ENCODE measurements at regions not wholly inside any gene's neighbourhood (a gene's known extent, or its start where the extent isn't known, plus 50 kb on each side); places are given as distances from the start of the nearest gene placed in this dataset.

- FAIRE-seq (no peak), DNase-seq (no peak), ATAC-seq (no peak)
- Histone ChIP-seq H3K27ac (no peak overlapping the region), H3K36me3 (no peaks in the 10 kb centered on the region), H3K4me3 (no peak overlapping the region), H3K27me3 (no peaks in the 10 kb centered on the region), H3K4me1 (no peaks in the 10 kb centered on the region), H3K9me3 (no peaks in the 10 kb centered on the region)
- no peak for TF ChIP-seq CTCF (IDR thresholded peaks at IDR 0.05)
- intact Hi-C loops (cut with DNase I) = no loop called here
- WGBS, 2 donors = 7 to 21% methylated on average over 1 of the region's 1 CpG
Observed at GRCh38 chr3:181050738-181051137, 61.2 kb upstream of the DNAJC19 start.

GRCh38 chr3:181040030-181040429, 50.5 kb upstream of the DNAJC19 start:
- intact Hi-C loops (cut with DNase I) = no loop called here
- FAIRE-seq = no peak
- Histone ChIP-seq H3K36me3 (no peaks in the 10 kb centered on the region), H3K4me3 (no peak overlapping the region), H3K4me1 (no peaks in the 10 kb centered on the region), H3K27ac (no peak overlapping the region), H3K27me3 (no peaks in the 10 kb centered on the region), H3K9me3 (no peaks in the 10 kb centered on the region)
- DNase-seq = no peak
- TF ChIP-seq CTCF (IDR thresholded peaks at IDR 0.05) = no peak
- no peak for ATAC-seq
